ENCODE measurements at regions not wholly inside any gene's neighbourhood (a gene's known extent, or its start where the extent isn't known, plus 50 kb on each side); places are given as distances from the start of the nearest gene placed in this dataset.

DNA sequence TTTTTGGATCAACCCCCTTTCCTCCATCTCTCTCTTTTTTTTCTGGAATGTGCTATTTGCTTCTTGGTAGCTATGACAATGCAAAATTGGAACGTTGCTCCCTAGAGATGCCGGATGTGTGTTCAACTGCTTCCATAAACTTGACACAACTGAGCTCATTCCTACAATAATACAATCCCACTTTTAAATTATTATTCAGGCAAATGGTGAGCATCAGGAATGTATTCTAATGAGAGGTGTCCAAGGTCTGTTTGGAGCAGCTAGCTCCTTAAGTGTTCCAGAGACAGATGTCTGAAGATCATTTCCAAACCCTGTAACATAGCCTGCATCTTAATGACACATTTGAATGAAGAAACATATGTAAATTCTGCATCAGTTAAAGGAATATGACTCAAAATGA is 518.4 kb downstream of the TAF11L14 start:
- CTCF ChIA-PET: no interaction called here
- no peaks in the 10 kb centered on the region for H3K27me3 ChIP-seq (replicated peaks; ENCODE audit: control insufficient read depth, insufficient read depth, low read length)
- no peak for DNase-seq
- no peaks in the 10 kb centered on the region for H3K4me1 Mint-ChIP-seq (ENCODE audit: low read depth, unreplicated experiment)
- no peaks in the 10 kb centered on the region for H3K36me3 Mint-ChIP-seq (ENCODE audit: insufficient read depth, unreplicated experiment)
- H3K27me3 Mint-ChIP-seq (ENCODE audit: insufficient read depth, unreplicated experiment): peaks cover 2% of the 10 kb centered on the region
- no peak overlapping the region for H3K4me3 ChIP-seq (ENCODE audit: low read depth, low read length)
- no TSS peak for BruUV-seq (replicated peaks)
- no peaks in the 10 kb centered on the region for H3K36me3 ChIP-seq (ENCODE audit: control insufficient read depth, insufficient read depth, low read length)
- no peaks in the 10 kb centered on the region for H3K9me3 ChIP-seq
- H3K4me3 Mint-ChIP-seq (ENCODE audit: unreplicated experiment): no peak overlapping the region
- no peak overlapping the region for H3K27ac Mint-ChIP-seq (ENCODE audit: unreplicated experiment)
- peaks cover 10% of the 10 kb centered on the region for H3K9me3 Mint-ChIP-seq (ENCODE audit: unreplicated experiment)
- TF ChIP-seq, protein P1, sequence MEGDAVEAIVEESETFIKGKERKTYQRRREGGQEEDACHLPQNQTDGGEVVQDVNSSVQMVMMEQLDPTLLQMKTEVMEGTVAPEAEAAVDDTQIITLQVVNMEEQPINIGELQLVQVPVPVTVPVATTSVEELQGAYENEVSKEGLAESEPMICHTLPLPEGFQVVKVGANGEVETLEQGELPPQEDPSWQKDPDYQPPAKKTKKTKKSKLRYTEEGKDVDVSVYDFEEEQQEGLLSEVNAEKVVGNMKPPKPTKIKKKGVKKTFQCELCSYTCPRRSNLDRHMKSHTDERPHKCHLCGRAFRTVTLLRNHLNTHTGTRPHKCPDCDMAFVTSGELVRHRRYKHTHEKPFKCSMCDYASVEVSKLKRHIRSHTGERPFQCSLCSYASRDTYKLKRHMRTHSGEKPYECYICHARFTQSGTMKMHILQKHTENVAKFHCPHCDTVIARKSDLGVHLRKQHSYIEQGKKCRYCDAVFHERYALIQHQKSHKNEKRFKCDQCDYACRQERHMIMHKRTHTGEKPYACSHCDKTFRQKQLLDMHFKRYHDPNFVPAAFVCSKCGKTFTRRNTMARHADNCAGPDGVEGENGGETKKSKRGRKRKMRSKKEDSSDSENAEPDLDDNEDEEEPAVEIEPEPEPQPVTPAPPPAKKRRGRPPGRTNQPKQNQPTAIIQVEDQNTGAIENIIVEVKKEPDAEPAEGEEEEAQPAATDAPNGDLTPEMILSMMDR (IDR thresholded peaks at IDR 0.05; ENCODE audit: insufficient read depth in 1 of 2, low read depth in 1 of 2, low read length in 1 of 2, severe bottlenecking in 1 of 2, unreplicated experiment in 1 of 2): no peak
- intact Hi-C loops (cut with micrococcal nuclease; ENCODE audit: unreplicated experiment): no loop called here
- POLR2A ChIA-PET: no interaction called here
- H3K4me1 ChIP-seq: no peaks in the 10 kb centered on the region

DNA sequence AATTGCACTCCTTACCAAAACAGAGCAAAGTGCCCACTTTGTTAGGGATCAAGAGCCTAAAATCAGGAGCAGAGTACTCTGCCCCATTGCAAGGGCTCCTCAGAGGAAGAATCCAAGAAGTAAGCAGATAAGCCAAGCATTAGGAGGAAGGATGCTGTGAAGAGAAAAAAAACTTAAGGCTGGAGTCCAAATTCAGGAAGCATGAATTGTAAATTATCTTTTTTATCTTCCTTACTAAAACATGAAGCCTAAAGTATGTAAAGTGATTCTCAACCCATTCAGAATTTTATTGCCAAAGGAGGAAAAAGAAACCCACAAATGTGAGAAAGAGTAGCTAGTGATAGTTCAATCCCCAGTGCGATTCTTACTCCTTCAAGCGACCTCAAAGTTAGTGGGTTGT is 523.9 kb downstream of the TAF11L14 start:
- H3K27ac Mint-ChIP-seq (ENCODE audit: unreplicated experiment): no peak overlapping the region
- H3K27me3 ChIP-seq (replicated peaks; ENCODE audit: control insufficient read depth, insufficient read depth, low read length): no peaks in the 10 kb centered on the region
- H3K9me3 ChIP-seq: no peaks in the 10 kb centered on the region
- no peaks in the 10 kb centered on the region for H3K36me3 Mint-ChIP-seq (ENCODE audit: insufficient read depth, unreplicated experiment)
- CTCF ChIA-PET: no interaction called here
- no peak overlapping the region for H3K4me3 ChIP-seq (ENCODE audit: low read depth, low read length)
- H3K27me3 Mint-ChIP-seq (ENCODE audit: insufficient read depth, unreplicated experiment): no peaks in the 10 kb centered on the region
- TF ChIP-seq, protein P1 (IDR thresholded peaks at IDR 0.05; ENCODE audit: insufficient read depth in 1 of 2, low read depth in 1 of 2, low read length in 1 of 2, severe bottlenecking in 1 of 2, unreplicated experiment in 1 of 2): no peak
- H3K36me3 ChIP-seq (ENCODE audit: control insufficient read depth, insufficient read depth, low read length): no peaks in the 10 kb centered on the region
- no peak for DNase-seq
- POLR2A ChIA-PET: no interaction called here
- intact Hi-C loops (cut with micrococcal nuclease; ENCODE audit: unreplicated experiment): no loop called here
- no peak overlapping the region for H3K4me3 Mint-ChIP-seq (ENCODE audit: unreplicated experiment)
- peaks cover 16% of the 10 kb centered on the region for H3K9me3 Mint-ChIP-seq (ENCODE audit: unreplicated experiment)
- no peaks in the 10 kb centered on the region for H3K4me1 Mint-ChIP-seq (ENCODE audit: low read depth, unreplicated experiment)
- H3K4me1 ChIP-seq: no peaks in the 10 kb centered on the region
- BruUV-seq (replicated peaks): no TSS peak

DNA sequence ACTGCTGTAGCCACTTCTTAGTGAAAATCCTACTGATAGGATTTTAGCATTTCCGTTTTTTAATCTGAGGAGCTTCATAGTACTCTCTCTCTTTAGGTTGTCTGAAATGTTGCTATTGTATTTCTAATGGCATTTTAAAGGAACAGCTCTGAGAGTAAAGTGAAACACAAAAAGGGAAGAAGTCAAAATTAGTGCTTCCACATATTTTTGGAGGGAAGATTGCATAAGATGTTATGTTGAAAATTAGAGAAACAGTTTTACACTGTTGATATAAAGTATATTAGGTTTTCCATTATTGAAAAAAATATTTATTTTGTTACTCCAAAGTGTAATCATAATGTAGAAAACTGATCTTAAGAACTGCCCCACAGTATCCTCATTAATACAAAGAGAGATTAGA is 525.1 kb downstream of the TAF11L14 start:
- no TSS peak for BruUV-seq (replicated peaks)
- no peak for DNase-seq
- CTCF ChIA-PET: no interaction called here
- no peak overlapping the region for H3K4me3 Mint-ChIP-seq (ENCODE audit: unreplicated experiment)
- no peak overlapping the region for H3K27ac Mint-ChIP-seq (ENCODE audit: unreplicated experiment)
- no peaks in the 10 kb centered on the region for H3K27me3 Mint-ChIP-seq (ENCODE audit: insufficient read depth, unreplicated experiment)
- Histone ChIP-seq H3K4me3 (ENCODE audit: low read depth, low read length) (no peak overlapping the region), H3K9me3 (no peaks in the 10 kb centered on the region), H3K36me3 (ENCODE audit: control insufficient read depth, insufficient read depth, low read length) (no peaks in the 10 kb centered on the region), H3K4me1 (no peaks in the 10 kb centered on the region), H3K27me3 (replicated peaks; ENCODE audit: control insufficient read depth, insufficient read depth, low read length) (no peaks in the 10 kb centered on the region)
- POLR2A ChIA-PET: no interaction called here
- TF ChIP-seq, protein P1 (IDR thresholded peaks at IDR 0.05; ENCODE audit: insufficient read depth in 1 of 2, low read depth in 1 of 2, low read length in 1 of 2, severe bottlenecking in 1 of 2, unreplicated experiment in 1 of 2): no peak
- intact Hi-C loops (cut with micrococcal nuclease; ENCODE audit: unreplicated experiment): no loop called here
- no peaks in the 10 kb centered on the region for H3K36me3 Mint-ChIP-seq (ENCODE audit: insufficient read depth, unreplicated experiment)
- H3K9me3 Mint-ChIP-seq (ENCODE audit: unreplicated experiment): peaks cover 16% of the 10 kb centered on the region
- no peaks in the 10 kb centered on the region for H3K4me1 Mint-ChIP-seq (ENCODE audit: low read depth, unreplicated experiment)
